ENCODE measurements at regions not wholly inside any gene's neighbourhood (a gene's known extent, or its start where the extent isn't known, plus 50 kb on each side); places are given as distances from the start of the nearest gene placed in this dataset.

- no peak for DNase-seq
Observed at GRCh38 chr7:38002689-38003088, 82.2 kb downstream of the EPDR1 start.

GRCh38 chr7:38006559-38006958 lies 86.1 kb downstream of the EPDR1 start:
- no peak for DNase-seq

GRCh38 chr7:38007096-38007495 lies 86.7 kb downstream of the EPDR1 start:
- DNase-seq, result no peak

- no peak for DNase-seq
Observed at GRCh38 chr7:38013246-38013645, 92.8 kb downstream of the EPDR1 start.

- DNase-seq, result no peak
Observed at GRCh38 chr7:38016567-38016966, 96.1 kb downstream of the EPDR1 start.

GRCh38 chr7:38017320-38017719 lies 96.9 kb downstream of the EPDR1 start:
- no peak for DNase-seq

GRCh38 chr7:38020121-38020785 lies 99.8 kb downstream of the EPDR1 start:
- no peak for DNase-seq

GRCh38 chr7:38021892-38022291 lies 101.5 kb downstream of the EPDR1 start:
- DNase-seq, result no peak

- DNase-seq, result no peak
Observed at GRCh38 chr7:38025815-38026214, 105.4 kb downstream of the EPDR1 start.

GRCh38 chr7:38027884-38028455 lies 107.5 kb downstream of the EPDR1 start:
- no peak for DNase-seq

GRCh38 chr7:38034062-38034908 lies 113.8 kb downstream of the EPDR1 start:
- no peak for DNase-seq

GRCh38 chr7:38040831-38041230 lies 120.4 kb downstream of the EPDR1 start:
- no peak for DNase-seq

- no peak for DNase-seq
Observed at GRCh38 chr7:38049679-38050078, 128.4 kb upstream of the STARD3NL start.

- DNase-seq, result no peak
Observed at GRCh38 chr7:38051311-38051710, 126.7 kb upstream of the STARD3NL start.

- DNase-seq, result no peak
Observed at GRCh38 chr7:38051786-38052185, 126.3 kb upstream of the STARD3NL start.

- DNase-seq, result no peak
Observed at GRCh38 chr7:38052786-38053185, 125.3 kb upstream of the STARD3NL start.

- no peak for DNase-seq
Observed at GRCh38 chr7:38054199-38054598, 123.8 kb upstream of the STARD3NL start.

GRCh38 chr7:38057829-38058228 lies 120.2 kb upstream of the STARD3NL start:
- DNase-seq, result no peak

GRCh38 chr7:38060116-38060515 lies 117.9 kb upstream of the STARD3NL start:
- no peak for DNase-seq

GRCh38 chr7:38060637-38061036 lies 117.4 kb upstream of the STARD3NL start:
- no peak for DNase-seq

- DNase-seq, result no peak
Observed at GRCh38 chr7:38066391-38066790, 111.7 kb upstream of the STARD3NL start.

GRCh38 chr7:38068461-38068860 lies 109.6 kb upstream of the STARD3NL start:
- no peak for DNase-seq

- DNase-seq, result no peak
Observed at GRCh38 chr7:38069052-38069451, 109.0 kb upstream of the STARD3NL start.

- DNase-seq, result no peak
Observed at GRCh38 chr7:38070718-38071117, 107.3 kb upstream of the STARD3NL start.
